HG03354 (cell line): ENCODE measurements at regions not wholly inside any gene's neighbourhood (a gene's known extent, or its start where the extent isn't known, plus 50 kb on each side); places are given as distances from the start of the nearest gene placed in this dataset.

Source experiments
- ATAC-seq: cut with Tn5 transposase; IDR thresholded peaks from one replicate; pipeline ENCODE4 v1.9.1; 2021; ENCODE audit warnings: mild to moderate bottlenecking; ENCODE audit not compliant: unreplicated experiment, poor library complexity, severe bottlenecking

DNA sequence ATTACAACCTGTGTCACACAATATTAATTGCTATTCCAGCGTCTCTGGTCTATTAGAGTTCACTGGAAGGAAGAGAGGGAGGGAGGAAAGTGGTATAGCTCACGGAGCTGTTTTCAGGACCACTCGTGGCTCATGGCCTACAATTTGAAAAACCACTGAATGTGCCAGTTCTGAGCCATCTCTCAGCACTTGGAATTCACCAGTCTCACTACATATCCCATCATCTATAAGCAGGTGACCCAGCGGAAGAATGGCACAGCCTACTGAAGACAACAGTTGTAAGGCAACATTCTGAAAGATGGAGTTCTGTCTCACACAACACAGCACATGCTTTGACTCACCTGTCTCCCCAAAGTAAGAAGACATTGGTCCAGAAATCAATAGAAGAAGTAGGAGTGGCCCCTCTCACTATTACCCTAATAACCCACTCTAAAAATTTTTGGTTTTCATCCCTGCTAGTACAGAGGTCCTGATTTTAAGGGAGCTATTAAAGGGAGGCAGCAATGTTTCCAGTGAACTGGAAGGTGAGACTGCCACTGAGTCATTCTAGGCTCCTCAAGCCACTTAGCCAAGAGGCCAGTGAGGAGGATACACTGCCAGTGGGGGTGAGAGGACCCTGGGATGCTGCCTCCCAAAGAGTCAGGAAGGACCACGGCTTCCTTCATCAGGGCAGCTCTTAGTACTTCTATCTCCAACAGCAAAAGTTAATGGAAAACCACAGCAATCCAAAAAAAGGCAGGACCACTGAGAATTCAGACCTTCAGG, 50.0 kb upstream of the DOCK9 start:
- no peak for ATAC-seq

DNA sequence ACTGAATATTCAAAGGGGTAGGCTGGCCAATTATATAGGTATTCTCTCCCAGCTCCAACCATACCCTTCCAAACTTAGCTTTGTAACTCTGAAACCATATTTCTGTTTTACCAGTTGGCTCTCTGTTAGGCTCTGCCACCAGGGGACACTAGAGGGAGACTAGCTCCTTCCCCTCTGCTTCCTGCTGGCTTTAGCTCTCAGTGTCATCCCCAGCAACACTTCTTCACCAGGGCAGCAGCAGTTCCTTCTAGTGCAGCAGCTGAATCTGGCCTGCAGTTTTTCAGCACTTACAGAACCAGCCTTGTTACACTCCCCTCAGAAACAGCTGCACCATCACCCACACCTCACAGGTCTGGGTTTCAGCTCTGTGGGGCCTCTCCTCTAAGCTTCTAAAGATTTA, 51.0 kb upstream of the DOCK9 start:
- no peak for ATAC-seq

DNA sequence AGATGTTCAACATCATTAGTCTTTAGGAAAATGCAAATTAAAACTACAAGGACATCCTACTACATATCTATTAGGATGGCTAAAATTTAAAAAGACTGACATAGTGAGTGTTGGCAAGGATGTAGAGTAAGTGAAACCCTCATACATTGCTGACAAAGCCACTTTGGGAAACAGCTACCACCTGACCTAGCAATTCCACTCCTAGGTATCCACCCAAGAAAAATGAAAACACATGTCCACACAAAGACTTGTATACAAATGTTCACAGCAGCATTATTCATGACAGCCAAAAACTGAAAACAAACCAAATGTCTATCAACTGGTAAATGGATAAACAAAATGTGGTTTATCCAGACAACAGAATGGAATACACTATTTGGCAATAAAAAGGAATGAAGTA, 51.7 kb upstream of the DOCK9 start:
- no peak for ATAC-seq

DNA sequence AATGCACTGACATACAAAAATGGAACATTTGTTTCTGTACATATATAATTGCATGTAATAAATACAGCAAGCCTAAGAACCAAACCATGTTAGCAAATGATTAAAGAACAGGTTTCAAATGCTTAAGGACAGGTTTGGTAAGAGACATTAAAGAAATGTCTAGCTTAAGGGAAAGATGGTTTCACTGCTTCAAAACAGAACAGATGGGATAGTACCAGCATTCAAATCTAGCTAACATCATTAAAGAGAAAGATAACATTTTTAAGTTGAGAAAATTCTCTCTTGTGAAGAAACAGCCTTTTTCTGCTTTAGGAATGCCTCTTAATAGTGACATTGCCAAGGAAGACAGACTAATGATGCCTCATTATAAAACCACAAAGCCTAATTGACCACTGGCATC, 52.5 kb upstream of the DOCK9 start:
- no peak for ATAC-seq

DNA sequence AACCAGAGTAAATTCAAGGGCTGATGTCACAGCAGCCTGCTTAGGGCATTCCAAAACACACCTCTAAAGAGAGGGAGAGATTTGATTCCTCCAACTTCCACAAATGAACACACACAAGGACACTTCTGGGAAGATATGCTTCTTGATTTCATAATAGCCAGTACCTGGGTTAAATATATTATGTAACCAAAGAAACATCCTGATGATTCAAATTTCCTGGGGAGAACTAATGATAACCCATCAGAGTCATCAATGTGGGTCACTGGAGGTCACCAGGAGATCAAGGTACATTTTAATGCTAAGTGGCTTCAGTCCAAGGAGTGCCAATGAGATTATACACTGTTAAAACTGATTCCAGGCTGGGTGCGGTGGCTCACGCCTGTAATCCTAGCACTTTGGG, 54.0 kb upstream of the DOCK9 start:
- ATAC-seq: no peak

DNA sequence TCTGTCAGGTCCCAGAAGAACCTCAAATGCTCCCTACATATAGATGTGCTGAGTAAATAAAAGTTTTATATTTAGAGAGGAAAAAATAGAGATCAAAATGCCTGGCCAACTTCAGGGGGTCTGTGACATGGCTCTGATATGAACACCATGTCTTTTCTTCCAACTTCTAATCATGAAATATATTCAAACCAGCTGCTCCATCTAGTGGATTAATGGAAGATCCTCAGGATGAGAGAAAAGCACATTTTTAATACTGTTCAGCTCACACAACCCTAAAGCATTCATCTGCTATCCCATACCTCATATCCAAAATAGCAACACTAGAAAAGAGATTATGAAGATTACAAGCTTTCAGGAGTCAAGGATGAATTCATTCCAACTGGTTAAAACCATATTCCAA, 56.0 kb upstream of the DOCK9 start:
- no peak for ATAC-seq

DNA sequence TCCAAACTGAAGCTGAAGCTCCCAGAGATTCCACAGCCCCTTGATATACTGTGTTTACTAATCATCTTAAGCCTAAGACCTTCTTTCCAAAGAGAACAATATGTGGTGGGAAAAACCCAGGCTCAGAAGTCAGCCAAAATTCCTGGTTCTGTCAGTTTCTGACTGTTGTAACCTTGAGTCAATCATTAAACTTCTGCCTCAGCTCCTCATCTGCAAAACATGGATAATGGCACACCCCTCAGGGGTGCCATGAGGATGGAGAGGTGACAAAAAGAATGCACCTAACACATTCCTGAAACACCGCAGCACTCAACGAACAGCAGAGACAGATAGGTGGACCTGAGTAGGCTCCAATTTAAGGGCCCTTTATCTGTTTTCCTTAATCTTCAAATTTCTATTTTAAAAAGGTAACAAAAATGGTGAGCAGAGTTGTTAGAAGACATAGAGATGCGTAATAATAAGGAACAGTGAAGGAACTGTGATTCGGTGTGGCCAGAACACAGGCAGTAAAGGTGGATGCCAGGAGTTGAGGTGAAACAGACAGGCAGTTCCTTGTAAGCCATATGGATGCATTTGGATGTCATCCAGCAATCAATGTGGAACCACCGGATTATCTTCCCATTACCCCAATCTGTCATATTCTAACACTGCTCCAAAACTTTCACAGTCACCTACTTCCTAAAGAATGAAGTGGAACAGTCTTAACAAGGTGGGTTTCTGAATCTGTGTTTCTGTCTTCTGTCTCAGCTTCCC, 56.6 kb upstream of the DOCK9 start:
- no peak for ATAC-seq

DNA sequence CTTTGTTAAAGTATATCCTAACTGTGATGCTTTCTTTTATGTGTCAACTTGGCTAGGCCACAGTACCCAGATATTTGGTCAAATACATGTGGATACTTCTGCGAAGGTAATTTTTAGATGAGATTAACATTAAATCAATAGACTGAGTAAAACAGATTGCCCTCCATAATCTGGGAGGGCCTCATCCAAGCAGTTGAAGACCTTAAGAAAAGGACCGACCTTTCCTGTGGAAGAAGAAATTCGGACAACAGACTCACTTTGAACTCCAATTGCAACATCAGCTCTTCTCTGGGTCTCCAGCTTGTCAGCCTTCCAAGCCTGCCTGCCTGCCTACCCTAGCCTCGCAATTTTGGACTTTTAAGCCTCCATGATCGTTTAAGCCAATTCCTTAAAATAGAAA, 57.9 kb upstream of the DOCK9 start:
- no peak for ATAC-seq

DNA sequence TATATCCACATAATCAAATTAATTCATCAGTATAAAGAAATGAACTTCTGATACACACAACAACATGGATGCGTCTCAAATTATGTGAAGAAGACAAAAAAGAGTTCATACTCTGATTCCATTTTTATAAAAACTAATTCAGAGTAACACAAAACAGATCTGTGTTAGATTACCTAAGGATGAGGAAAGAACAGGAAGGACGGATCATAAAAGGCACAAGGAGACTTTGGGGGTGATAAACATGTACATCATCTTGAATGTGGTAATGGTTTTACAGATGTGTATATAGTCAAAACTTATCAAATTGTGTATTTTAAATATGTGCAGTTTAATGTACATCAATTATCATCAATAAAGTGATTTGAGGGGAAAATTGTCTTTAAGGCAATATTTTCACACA, 59.9 kb upstream of the DOCK9 start:
- ATAC-seq: no peak

DNA sequence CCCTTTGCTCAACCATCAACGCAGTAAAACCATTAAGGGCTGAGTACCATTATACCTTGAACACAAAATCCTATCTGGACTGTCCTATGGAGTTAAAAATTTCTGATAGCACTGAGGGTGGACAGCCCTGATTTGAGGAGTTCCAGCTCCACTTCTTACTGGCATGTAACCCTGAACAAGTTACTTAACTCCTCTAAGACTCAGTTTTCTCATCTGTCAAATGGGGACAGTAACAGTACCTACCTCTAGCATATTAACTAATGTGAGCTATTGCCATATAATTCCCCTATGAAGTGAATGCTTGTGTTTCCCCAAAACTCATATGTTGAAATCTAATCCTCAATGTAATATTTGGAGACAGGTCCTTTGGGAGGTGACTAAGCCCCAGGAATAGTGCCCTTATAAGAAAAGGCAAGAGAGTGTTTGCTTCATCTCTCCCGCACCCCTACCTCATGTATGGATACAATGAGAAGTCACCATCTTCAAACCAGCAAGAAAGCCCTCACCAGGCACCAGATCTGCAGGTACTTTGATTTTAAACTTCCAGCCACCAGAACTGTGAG, 61.9 kb upstream of the DOCK9 start:
- no peak for ATAC-seq

DNA sequence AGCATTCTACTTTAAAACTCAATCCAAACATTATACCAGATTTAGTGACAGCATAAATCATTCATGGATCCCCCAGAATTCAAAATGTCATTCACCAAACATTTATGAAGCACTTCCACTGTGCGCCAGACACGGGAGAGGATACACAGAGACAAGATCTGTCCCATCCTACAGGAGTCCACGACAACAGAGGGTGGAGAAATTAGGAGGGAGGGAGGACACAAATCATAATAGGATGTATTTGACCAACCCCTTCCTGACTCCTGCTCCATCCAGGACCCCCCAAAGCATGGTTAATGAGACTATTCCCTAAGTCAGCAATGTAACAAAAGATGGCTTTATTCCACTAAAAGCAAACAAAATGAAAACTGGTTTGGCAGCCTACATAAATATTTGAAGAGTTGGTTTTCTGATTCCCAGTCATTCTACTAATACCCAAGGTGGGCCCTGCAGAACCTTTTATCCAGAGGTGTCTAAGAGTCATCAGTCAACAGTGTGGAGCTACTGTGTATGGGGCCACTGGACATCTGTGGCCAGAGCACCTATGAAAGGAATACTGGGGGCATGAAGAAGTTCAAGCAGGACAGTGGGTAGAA, 62.8 kb upstream of the DOCK9 start:
- no peak for ATAC-seq

DNA sequence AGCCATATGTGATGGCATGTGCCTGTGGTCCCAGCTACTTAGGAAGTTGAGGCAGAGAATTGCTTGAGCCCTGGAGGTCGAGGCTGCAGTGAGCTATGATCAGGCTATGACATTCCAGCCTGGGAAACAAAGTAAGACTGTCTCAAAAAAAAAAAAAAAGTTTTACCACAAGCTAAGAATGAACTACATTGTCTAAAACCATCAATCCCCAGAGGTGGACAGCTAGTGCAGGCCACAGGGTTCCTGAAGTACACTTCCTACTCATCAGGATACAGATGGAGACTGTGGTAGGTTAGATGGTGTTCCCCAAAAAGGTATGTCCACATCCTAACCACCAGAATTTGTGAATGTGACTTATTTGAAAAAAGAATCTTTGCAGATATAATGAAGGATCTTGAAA, 63.5 kb upstream of the DOCK9 start:
- no peak for ATAC-seq

DNA sequence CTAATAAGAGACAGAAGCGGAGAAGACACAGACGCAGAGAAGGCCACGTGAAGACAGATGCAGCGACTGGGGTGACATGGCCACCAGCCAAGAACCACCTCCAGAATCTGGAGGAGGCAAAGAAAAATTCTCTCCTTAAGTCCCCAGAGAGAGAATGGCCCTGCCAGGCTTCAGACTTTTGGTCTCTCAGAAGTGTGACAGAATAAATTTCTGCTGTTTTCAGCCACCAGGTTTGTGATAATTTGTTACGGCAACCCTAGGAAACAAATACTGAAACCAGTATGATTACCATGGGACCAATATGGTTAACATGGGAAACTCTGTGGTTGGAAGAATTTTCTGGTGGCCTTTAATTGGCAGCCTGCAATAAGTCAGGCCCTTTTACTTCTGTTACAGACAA, 63.9 kb upstream of the DOCK9 start:
- peak; percentile 61 for ATAC-seq

DNA sequence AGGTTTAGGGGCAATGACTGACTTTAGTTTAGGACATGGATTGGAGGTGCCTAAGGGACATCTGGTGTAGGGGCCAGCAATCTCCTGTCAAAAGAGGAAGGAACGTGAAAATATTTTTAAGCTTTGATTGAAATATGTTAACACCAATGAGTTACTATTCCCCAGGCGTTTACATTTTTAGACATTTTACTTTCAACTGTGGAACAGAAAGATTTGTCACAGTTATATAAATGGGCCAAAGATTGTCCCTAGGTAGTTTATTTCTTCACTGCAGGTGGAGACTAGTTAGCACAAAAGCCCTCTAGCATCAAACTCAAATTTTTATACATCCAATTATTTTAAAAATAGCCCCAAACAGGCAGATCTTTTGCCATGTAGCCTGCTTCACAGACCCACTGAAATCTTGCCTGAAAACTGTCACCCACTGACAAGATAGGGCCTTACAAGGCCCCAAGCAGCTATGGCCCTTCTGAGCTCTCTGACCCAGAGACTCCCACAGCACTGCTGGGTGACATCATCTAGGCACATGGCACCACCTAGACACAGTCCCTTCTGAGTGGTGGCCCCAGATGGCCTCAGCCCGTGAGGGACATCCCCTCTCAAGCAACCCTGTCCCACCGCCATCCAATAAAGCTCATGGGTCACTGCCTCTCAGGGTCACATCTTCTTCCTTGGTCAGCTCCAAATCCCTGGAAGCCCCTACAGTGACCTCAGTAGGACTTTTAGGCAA, 64.8 kb upstream of the DOCK9 start:
- ATAC-seq: no peak

DNA sequence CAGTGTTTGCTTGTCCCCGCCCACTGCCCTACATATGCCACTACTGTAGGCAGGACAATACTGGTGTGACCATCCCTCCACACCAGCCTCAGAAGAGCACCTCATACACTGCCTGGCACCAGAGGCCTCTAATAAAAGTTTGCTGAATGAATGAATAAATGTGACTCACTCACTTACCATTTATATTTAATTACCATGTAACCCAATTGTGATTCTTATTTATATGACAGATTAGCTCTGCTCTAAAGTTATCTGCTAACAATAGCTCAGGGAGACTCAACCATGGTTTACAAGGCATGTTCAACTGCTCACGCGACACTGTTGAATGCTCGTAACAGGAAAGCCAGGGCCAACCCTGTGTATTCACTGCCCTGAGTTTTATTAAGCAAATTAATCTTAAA, 66.0 kb upstream of the DOCK9 start:
- ATAC-seq: no peak

DNA sequence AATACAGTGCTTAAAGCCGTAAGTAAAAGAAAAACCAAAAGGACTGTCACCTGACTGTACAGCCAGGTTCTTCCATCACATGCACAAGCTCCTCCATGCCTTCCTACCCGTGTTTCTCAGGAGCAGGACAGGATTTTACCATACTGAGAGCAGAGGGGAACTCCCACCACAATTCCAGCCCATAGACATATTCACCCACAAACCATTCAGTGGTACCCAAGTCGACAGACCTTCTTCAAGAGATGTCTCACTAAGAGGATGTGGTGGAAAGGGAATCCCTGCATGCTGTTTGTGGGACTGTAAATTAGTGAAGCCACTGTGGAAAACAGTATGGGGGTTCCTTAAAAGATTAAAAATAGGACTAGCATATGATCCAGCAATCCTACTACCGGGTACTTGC, 66.9 kb upstream of the DOCK9 start:
- ATAC-seq: no peak

DNA sequence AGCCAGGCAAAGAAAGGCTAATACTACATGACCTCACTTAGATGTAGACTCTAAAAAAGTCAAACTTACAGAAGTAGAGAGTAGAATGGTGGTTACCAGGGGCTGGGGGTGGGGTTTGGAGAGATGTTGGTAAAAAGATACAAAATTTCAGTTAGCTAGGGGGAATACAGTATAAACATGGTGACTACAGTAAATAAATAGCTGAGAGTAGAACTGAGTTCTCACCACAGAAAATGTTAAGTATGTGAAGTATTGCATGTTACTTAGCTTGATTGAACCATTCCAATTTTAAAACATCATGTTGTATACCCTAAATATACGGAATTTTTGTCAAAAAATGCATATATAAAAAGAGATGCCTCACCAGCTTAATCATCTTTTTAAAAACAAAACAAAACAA, 67.5 kb upstream of the DOCK9 start:
- ATAC-seq: no peak

DNA sequence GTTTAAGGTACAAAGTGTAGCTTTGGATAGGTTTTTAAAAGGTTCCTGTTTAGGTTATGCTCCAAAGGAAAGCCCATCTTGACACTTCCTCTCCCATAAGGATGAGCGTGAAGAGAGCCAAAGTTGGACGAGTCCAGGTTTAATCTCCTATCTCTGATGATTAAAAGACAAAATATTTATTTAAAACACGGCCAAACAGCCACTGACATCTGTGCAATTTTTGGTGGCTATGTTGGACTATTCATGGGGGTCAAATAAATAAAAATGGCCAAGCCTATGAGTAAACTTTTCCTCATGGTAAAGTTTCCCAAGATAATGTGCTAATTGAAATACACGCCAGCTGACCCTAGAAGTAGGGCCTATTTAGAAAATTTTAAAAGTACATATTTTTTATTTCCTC, 69.0 kb upstream of the DOCK9 start:
- no peak for ATAC-seq

DNA sequence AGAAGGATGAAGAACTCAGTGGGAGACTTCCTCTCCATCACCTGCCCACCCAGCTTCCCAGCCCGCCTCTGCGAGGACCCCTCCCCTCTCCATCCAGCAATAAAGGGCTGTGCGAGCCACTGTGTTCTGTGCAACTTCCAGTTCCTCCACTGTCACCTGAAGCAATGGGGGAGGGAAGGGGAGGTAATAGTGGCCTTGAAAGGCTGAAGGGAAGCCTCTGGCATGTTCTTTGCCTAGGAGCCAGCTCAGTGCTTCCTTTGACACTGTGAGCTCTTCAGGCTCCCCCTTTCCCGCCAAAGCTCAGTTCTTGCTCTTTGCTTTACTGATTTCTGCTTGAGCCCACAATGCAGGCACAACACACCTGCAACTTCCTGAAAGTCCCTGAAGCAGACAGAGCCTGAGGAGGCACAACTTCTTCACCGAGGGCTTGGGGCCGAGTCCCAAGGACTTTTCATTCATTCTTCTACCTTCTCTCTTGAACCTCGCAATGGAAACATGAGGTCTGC, 73.2 kb upstream of the DOCK9 start:
- no peak for ATAC-seq
